ENCODE measurements at regions not wholly inside any gene's neighbourhood (a gene's known extent, or its start where the extent isn't known, plus 50 kb on each side); places are given as distances from the start of the nearest gene placed in this dataset.

DNA sequence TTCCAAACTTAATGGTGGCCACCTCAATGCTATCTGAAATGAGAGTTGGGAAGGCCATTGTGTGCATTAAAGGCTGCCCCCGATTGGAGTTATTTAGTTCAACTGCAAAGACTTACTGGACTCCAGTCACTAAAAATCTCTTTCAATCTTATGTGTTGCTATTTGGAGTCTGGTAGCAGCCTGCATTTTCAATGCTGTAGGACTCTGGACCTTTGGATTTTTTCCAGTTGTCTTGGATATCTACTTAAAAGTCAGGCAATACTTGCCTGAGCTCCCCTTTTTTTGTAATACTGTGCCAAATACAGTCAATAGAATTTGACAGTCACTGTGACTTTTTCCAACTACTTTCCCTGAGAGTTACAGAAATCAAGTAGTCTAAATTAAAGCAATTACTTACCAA is 281.9 kb downstream of the TRIB2 start:
- no peak for TF ChIP-seq POLR2A (IDR thresholded peaks at IDR 0.05)
- TF ChIP-seq, protein P1, sequence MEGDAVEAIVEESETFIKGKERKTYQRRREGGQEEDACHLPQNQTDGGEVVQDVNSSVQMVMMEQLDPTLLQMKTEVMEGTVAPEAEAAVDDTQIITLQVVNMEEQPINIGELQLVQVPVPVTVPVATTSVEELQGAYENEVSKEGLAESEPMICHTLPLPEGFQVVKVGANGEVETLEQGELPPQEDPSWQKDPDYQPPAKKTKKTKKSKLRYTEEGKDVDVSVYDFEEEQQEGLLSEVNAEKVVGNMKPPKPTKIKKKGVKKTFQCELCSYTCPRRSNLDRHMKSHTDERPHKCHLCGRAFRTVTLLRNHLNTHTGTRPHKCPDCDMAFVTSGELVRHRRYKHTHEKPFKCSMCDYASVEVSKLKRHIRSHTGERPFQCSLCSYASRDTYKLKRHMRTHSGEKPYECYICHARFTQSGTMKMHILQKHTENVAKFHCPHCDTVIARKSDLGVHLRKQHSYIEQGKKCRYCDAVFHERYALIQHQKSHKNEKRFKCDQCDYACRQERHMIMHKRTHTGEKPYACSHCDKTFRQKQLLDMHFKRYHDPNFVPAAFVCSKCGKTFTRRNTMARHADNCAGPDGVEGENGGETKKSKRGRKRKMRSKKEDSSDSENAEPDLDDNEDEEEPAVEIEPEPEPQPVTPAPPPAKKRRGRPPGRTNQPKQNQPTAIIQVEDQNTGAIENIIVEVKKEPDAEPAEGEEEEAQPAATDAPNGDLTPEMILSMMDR (IDR thresholded peaks at IDR 0.05), result no peak
